Ecto neural progenitor cell (in vitro differentiated cells): ENCODE measurements at regions not wholly inside any gene's neighbourhood (a gene's known extent, or its start where the extent isn't known, plus 50 kb on each side); places are given as distances from the start of the nearest gene placed in this dataset.

Source experiments
- DNase-seq: peaks from one replicate; pipeline ENCODE4 v3.0.0-alpha.2; 2018; ENCODE audit warnings: low spot score

- no peak for DNase-seq
Measured at GRCh38 chr2:5539282-5540165, 152.7 kb upstream of the SOX11 start.

- DNase-seq = no peak
Measured at GRCh38 chr2:5540856-5541255, 151.3 kb upstream of the SOX11 start.

GRCh38 chr2:5544205-5544786, 147.9 kb upstream of the SOX11 start:
- DNase-seq = no peak

GRCh38 chr2:5546181-5546580, 146.0 kb upstream of the SOX11 start:
- DNase-seq = no peak

- no peak for DNase-seq
Measured at GRCh38 chr2:5548991-5549715, 143.0 kb upstream of the SOX11 start.

- no peak for DNase-seq
Measured at GRCh38 chr2:5549771-5550170, 142.4 kb upstream of the SOX11 start.

- no peak for DNase-seq
Measured at GRCh38 chr2:5555636-5556035, 136.5 kb upstream of the SOX11 start.

- DNase-seq = no peak
Measured at GRCh38 chr2:5561006-5561405, 131.2 kb upstream of the SOX11 start.

- DNase-seq = no peak
Measured at GRCh38 chr2:5562426-5562825, 129.8 kb upstream of the SOX11 start.

- DNase-seq = no peak
Measured at GRCh38 chr2:5562865-5563264, 129.3 kb upstream of the SOX11 start.

GRCh38 chr2:5563411-5563810, 128.8 kb upstream of the SOX11 start:
- DNase-seq = no peak

GRCh38 chr2:5569256-5569655, 122.9 kb upstream of the SOX11 start:
- no peak for DNase-seq

- DNase-seq = no peak
Measured at GRCh38 chr2:5576015-5576414, 116.2 kb upstream of the SOX11 start.

- DNase-seq = no peak
Measured at GRCh38 chr2:5587766-5588165, 104.4 kb upstream of the SOX11 start.

- DNase-seq = no peak
Measured at GRCh38 chr2:5588601-5589000, 103.6 kb upstream of the SOX11 start.

- DNase-seq = no peak
Measured at GRCh38 chr2:5589183-5589582, 103.0 kb upstream of the SOX11 start.

- no peak for DNase-seq
Measured at GRCh38 chr2:5590886-5591285, 101.3 kb upstream of the SOX11 start.

- no peak for DNase-seq
Measured at GRCh38 chr2:5592916-5593315, 99.3 kb upstream of the SOX11 start.

GRCh38 chr2:5594249-5594695, 97.9 kb upstream of the SOX11 start:
- no peak for DNase-seq

GRCh38 chr2:5596868-5597267, 95.3 kb upstream of the SOX11 start:
- DNase-seq = no peak

GRCh38 chr2:5598156-5598555, 94.0 kb upstream of the SOX11 start:
- no peak for DNase-seq

- DNase-seq = no peak
Measured at GRCh38 chr2:5609201-5609600, 83.0 kb upstream of the SOX11 start.

- DNase-seq = no peak
Measured at GRCh38 chr2:5612666-5613065, 79.5 kb upstream of the SOX11 start.
